ENCODE measurements at regions not wholly inside any gene's neighbourhood (a gene's known extent, or its start where the extent isn't known, plus 50 kb on each side); places are given as distances from the start of the nearest gene placed in this dataset.

DNA sequence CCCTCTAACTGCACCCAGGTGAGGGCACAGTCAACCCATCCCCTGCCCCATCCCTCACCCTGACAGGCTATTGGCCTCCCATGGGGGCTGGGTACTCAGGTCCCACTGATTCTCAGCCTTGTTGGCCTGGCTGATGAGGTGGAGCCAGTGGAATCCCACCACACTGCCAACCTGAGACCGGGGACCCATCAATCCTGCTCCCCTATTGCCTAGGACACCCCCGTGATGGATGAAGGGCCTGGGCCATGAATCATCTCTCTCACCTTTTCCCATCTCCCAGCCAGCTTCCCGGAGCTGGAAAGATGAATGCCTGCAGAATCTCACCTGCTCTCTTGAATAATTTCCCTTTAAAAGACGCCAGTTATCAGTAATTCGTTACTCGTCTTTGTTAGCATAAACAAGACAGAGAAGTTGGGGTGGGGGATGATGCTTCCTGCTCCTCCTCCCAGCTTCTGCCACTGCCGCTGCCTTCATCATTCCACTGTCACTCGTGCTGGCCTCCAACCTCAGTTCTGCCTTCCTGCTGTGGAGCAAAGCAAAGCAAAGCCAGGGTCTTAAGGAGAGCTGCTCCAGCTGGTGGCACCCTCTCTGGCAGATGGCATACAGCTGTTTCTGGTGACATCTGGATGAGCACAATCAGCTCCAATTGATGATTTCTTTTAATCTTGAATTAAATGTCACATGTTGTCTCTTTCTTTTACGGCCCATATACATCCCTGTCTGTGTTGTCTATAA is 204.0 kb upstream of the NECTIN1 start:
- WGBS (ENCODE audit: insufficient coverage), result 37% methylated on average over 7 of the region's 9 CpGs
- H3K4me3 ChIP-seq (ENCODE audit: control insufficient read depth in 1 of 7, extremely low read depth in 1 of 7, insufficient read depth in 4 of 7, low read depth in 2 of 7, low read length in 6 of 7), result no peak overlapping the region
- no peaks in the 10 kb centered on the region for H3K4me1 ChIP-seq (ENCODE audit: control extremely low read depth in 1 of 4, control insufficient read depth in 4 of 4, insufficient read depth in 4 of 4, low read length in 3 of 4)
- H3K36me3 ChIP-seq (ENCODE audit: control insufficient read depth in 4 of 4, insufficient read depth in 4 of 4, low read length in 3 of 4), result no peaks in the 10 kb centered on the region
- no peak for DNase-seq
- ChIA-PET CTCF (no interaction called here), POLR2A (no interaction called here)
- H3K9me3 ChIP-seq (ENCODE audit: control extremely low read depth in 1 of 5, control insufficient read depth in 4 of 5, insufficient read depth in 2 of 5, low read depth in 1 of 5, low read length in 4 of 5), result peaks cover 0 to 6% (median 1%) of the 10 kb centered on the region in 5 experiments
- H3K27me3 ChIP-seq (replicated peaks in 2 of 5; ENCODE audit: control insufficient read depth in 4 of 5, insufficient read depth in 5 of 5, low read length in 4 of 5), result peaks cover 0 to 56% (median 8%) of the 10 kb centered on the region in 5 experiments
- no peak overlapping the region for H3K27ac ChIP-seq (ENCODE audit: insufficient read depth in 1 of 2, low read depth in 1 of 2, low read length in 2 of 2, poor library complexity in 1 of 2, severe bottlenecking in 2 of 2)

DNA sequence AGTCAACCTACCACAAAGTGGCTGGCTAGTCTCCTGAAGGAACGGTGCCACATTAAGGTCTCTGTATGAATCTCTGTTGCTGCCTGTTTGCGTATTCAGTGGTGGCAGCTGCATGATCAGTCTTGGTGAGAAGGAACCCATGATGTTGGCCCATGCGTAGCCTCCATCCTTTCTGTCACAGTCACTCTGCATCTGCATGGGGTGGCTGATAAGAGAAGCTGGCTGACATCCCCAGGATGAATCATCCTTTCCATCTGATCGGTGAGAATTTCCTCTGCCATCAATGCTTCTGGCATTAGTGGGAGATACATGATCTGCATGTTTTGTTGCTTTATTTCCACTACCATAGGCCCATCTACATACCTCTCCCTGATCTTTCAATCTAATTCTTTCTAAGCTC is 199.0 kb upstream of the NECTIN1 start:
- H3K9me3 ChIP-seq (ENCODE audit: control extremely low read depth in 1 of 5, control insufficient read depth in 4 of 5, insufficient read depth in 2 of 5, low read depth in 1 of 5, low read length in 4 of 5), result peaks cover 0 to 6% (median 1%) of the 10 kb centered on the region in 5 experiments
- H3K36me3 ChIP-seq (ENCODE audit: control insufficient read depth in 4 of 4, insufficient read depth in 4 of 4, low read length in 3 of 4), result no peaks in the 10 kb centered on the region
- ChIA-PET CTCF (no interaction called here), POLR2A (no interaction called here)
- H3K4me3 ChIP-seq (ENCODE audit: control insufficient read depth in 1 of 7, extremely low read depth in 1 of 7, insufficient read depth in 4 of 7, low read depth in 2 of 7, low read length in 6 of 7), result no peak overlapping the region
- 88% methylated on average over 3 of the region's 4 CpGs for WGBS (ENCODE audit: insufficient coverage)
- no peak overlapping the region for H3K27ac ChIP-seq (ENCODE audit: insufficient read depth in 1 of 2, low read depth in 1 of 2, low read length in 2 of 2, poor library complexity in 1 of 2, severe bottlenecking in 2 of 2)
- no peaks in the 10 kb centered on the region for H3K4me1 ChIP-seq (ENCODE audit: control extremely low read depth in 1 of 4, control insufficient read depth in 4 of 4, insufficient read depth in 4 of 4, low read length in 3 of 4)
- no peak for DNase-seq
- H3K27me3 ChIP-seq (replicated peaks in 2 of 5; ENCODE audit: control insufficient read depth in 4 of 5, insufficient read depth in 5 of 5, low read length in 4 of 5), result peaks cover 0 to 39% (median 12%) of the 10 kb centered on the region in 5 experiments

DNA sequence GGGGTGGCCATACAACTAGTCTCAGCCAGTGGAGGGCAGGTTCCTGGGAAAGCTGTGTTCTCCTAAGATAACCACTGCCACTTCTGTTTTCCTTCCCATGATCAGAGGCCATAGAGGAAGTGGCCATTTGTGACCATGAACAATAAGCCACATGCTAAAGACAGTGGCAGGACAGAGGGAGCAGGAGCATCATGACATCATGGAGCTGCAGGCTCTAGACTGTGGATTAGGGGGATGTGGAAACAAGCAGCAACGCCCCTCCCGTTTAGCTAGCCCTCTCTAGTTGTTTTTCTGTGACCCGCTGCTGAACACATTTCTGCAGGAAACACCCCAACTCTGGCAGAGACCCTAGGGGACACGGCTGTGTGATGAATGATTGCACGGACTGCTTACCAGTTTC is 195.0 kb upstream of the NECTIN1 start:
- Histone ChIP-seq H3K27ac (ENCODE audit: insufficient read depth in 1 of 2, low read depth in 1 of 2, low read length in 2 of 2, poor library complexity in 1 of 2, severe bottlenecking in 2 of 2) (no peak overlapping the region), H3K27me3 (replicated peaks in 2 of 5; ENCODE audit: control insufficient read depth in 4 of 5, insufficient read depth in 5 of 5, low read length in 4 of 5) (peaks cover 2 to 41% (median 10%) of the 10 kb centered on the region in 5 experiments), H3K36me3 (ENCODE audit: control insufficient read depth in 4 of 4, insufficient read depth in 4 of 4, low read length in 3 of 4) (no peaks in the 10 kb centered on the region), H3K9me3 (ENCODE audit: control extremely low read depth in 1 of 5, control insufficient read depth in 4 of 5, insufficient read depth in 2 of 5, low read depth in 1 of 5, low read length in 4 of 5) (peaks cover 0 to under 1% (median 0%) of the 10 kb centered on the region in 5 experiments), H3K4me1 (ENCODE audit: control extremely low read depth in 1 of 4, control insufficient read depth in 4 of 4, insufficient read depth in 4 of 4, low read length in 3 of 4) (no peaks in the 10 kb centered on the region), H3K4me3 (ENCODE audit: control insufficient read depth in 1 of 7, extremely low read depth in 1 of 7, insufficient read depth in 4 of 7, low read depth in 2 of 7, low read length in 6 of 7) (no peak overlapping the region)
- no peak for DNase-seq
- CTCF ChIA-PET, result interaction anchor here (1.1 kb wide), 1 partner anchor 184 kb away, joined by 3 read pairs; no protein-coding TSS in a partner anchor
- POLR2A ChIA-PET, result no interaction called here
- 39% methylated on average over 4 of the region's 5 CpGs for WGBS (ENCODE audit: insufficient coverage)

DNA sequence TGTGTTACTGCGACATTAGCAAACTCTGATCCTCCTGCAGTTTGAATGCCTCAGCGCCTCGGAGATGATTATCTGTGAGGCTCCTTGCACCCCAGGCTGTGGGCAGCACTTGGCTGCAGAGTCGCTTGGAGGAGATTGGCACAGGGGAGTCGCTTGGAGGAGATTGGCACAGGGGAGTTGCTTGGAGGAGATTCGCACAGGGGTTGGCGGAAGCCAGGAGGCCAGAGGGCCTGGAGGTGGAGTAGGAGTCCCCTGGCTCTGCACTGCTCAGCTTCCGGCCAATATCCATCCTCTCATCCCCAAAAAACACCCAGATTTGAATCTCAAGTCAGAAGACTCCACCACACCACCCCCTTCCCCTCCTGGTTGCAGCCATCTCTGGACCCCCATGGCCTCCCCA is 192.6 kb upstream of the NECTIN1 start:
- no peaks in the 10 kb centered on the region for H3K9me3 ChIP-seq (ENCODE audit: control extremely low read depth in 1 of 5, control insufficient read depth in 4 of 5, insufficient read depth in 2 of 5, low read depth in 1 of 5, low read length in 4 of 5)
- no peaks in the 10 kb centered on the region for H3K4me1 ChIP-seq (ENCODE audit: control extremely low read depth in 1 of 4, control insufficient read depth in 4 of 4, insufficient read depth in 4 of 4, low read length in 3 of 4)
- no peak overlapping the region for H3K4me3 ChIP-seq (ENCODE audit: control insufficient read depth in 1 of 7, extremely low read depth in 1 of 7, insufficient read depth in 4 of 7, low read depth in 2 of 7, low read length in 6 of 7)
- ChIA-PET POLR2A (interaction anchor here (0.5 kb wide), 1 partner anchor 114 kb away, joined by 3 read pairs; no protein-coding TSS in a partner anchor), CTCF (no interaction called here)
- peaks cover 3 to 61% (median 14%) of the 10 kb centered on the region in 5 experiments for H3K27me3 ChIP-seq (replicated peaks in 2 of 5; ENCODE audit: control insufficient read depth in 4 of 5, insufficient read depth in 5 of 5, low read length in 4 of 5)
- no peak for DNase-seq
- H3K36me3 ChIP-seq (ENCODE audit: control insufficient read depth in 4 of 4, insufficient read depth in 4 of 4, low read length in 3 of 4), result no peaks in the 10 kb centered on the region
- WGBS (ENCODE audit: insufficient coverage), result 90% methylated on average over 6 of the region's 8 CpGs
- no peak overlapping the region for H3K27ac ChIP-seq (ENCODE audit: insufficient read depth in 1 of 2, low read depth in 1 of 2, low read length in 2 of 2, poor library complexity in 1 of 2, severe bottlenecking in 2 of 2)

DNA sequence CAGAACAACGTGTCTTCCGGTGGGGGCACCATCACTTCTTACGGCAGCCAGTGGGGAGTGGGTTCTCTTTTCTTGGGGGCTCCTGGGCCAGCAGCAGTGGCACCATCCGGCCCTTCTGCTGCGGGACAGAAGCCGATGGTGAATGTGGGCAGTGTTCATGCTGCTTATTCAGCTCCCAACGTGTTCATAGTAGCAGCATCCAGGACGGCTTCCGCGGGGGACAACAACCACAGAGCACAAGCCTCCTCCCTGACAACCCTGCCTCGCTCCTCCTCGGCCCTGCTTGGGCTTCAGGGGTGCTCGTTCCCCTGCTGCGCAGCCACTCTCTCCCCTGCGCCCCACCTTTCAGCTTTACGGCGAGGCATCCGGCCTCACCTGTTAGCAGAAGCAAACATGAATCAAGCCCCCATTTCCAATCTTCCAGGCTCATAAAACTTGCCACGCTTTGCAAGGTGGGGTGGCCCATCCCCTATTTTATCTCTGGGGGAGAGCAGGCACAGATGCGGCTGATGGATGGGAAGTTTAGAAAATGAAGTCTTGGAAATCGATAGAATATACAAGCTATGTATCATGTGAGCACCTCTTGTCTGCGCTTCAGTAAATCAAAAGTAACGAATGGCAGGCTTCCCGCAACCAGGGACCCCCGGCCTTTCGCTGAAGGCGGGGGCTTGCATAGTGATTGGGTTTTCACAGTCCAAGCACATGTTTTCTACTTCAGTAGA is 191.8 kb upstream of the NECTIN1 start:
- Histone ChIP-seq H3K27me3 (replicated peaks in 2 of 5; ENCODE audit: control insufficient read depth in 4 of 5, insufficient read depth in 5 of 5, low read length in 4 of 5) (peaks cover 3 to 66% (median 14%) of the 10 kb centered on the region in 5 experiments), H3K27ac (ENCODE audit: insufficient read depth in 1 of 2, low read depth in 1 of 2, low read length in 2 of 2, poor library complexity in 1 of 2, severe bottlenecking in 2 of 2) (no peak overlapping the region), H3K36me3 (ENCODE audit: control insufficient read depth in 4 of 4, insufficient read depth in 4 of 4, low read length in 3 of 4) (no peaks in the 10 kb centered on the region), H3K9me3 (ENCODE audit: control extremely low read depth in 1 of 5, control insufficient read depth in 4 of 5, insufficient read depth in 2 of 5, low read depth in 1 of 5, low read length in 4 of 5) (peaks cover 0 to 3% (median 0%) of the 10 kb centered on the region in 5 experiments), H3K4me1 (ENCODE audit: control extremely low read depth in 1 of 4, control insufficient read depth in 4 of 4, insufficient read depth in 4 of 4, low read length in 3 of 4) (no peaks in the 10 kb centered on the region), H3K4me3 (ENCODE audit: control insufficient read depth in 1 of 7, extremely low read depth in 1 of 7, insufficient read depth in 4 of 7, low read depth in 2 of 7, low read length in 6 of 7) (no peak overlapping the region)
- 91% methylated on average over 26 of the region's 27 CpGs for WGBS (ENCODE audit: insufficient coverage)
- ChIA-PET POLR2A (interaction anchor here (0.5 kb wide), 1 partner anchor 114 kb away, joined by 3 read pairs; no protein-coding TSS in a partner anchor), CTCF (no interaction called here)
- no peak for DNase-seq

DNA sequence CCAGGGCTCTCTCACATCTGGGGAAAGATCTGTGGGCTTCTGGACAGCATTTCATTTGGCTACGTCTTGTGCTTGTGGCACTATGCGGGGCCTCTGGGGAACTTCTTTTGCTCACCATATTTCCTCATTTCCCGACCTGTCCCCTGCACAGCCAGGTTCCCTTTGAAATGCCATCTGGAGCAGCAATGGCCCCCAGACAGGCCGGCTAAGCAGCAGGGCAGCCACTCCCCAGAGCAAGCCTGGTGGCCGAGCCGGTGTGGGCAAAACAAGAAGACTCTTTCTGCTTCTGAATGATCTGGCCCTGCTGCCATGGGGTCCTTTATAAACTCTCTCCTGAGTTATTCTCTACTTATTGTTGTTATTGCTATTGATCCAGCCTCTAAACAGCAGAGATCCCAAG is 190.7 kb upstream of the NECTIN1 start:
- ChIA-PET POLR2A (no interaction called here), CTCF (no interaction called here)
- H3K27me3 ChIP-seq (replicated peaks in 2 of 5; ENCODE audit: control insufficient read depth in 4 of 5, insufficient read depth in 5 of 5, low read length in 4 of 5), result peaks cover 3 to 61% (median 14%) of the 10 kb centered on the region in 5 experiments
- no peaks in the 10 kb centered on the region for H3K36me3 ChIP-seq (ENCODE audit: control insufficient read depth in 4 of 4, insufficient read depth in 4 of 4, low read length in 3 of 4)
- no peak overlapping the region for H3K4me3 ChIP-seq (ENCODE audit: control insufficient read depth in 1 of 7, extremely low read depth in 1 of 7, insufficient read depth in 4 of 7, low read depth in 2 of 7, low read length in 6 of 7)
- H3K4me1 ChIP-seq (ENCODE audit: control extremely low read depth in 1 of 4, control insufficient read depth in 4 of 4, insufficient read depth in 4 of 4, low read length in 3 of 4), result no peaks in the 10 kb centered on the region
- no peak overlapping the region for H3K27ac ChIP-seq (ENCODE audit: insufficient read depth in 1 of 2, low read depth in 1 of 2, low read length in 2 of 2, poor library complexity in 1 of 2, severe bottlenecking in 2 of 2)
- WGBS (ENCODE audit: insufficient coverage), result 42% methylated on average over 6 of the region's 6 CpGs
- H3K9me3 ChIP-seq (ENCODE audit: control extremely low read depth in 1 of 5, control insufficient read depth in 4 of 5, insufficient read depth in 2 of 5, low read depth in 1 of 5, low read length in 4 of 5), result peaks cover 0 to 4% (median 0%) of the 10 kb centered on the region in 5 experiments
- DNase-seq, result no peak

DNA sequence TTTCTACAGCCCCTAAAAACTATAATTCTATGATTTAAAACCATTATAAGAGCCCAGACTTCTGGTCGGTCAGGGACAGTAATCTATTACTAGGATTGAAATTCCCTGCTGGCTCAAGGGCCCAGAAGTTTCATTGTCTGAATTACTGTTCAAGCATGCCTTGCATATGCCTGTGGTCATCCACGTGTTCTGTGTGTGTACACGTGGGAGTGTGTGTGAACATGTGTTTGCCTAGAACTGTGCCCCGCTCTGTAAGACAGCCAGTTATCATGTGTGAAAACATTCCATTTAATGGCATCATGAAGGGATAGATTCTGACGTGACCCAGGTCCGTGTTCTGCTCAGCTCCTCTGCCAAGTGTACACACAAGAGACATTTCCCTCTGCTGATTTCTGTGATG is 189.3 kb upstream of the NECTIN1 start:
- Histone ChIP-seq H3K4me1 (ENCODE audit: control extremely low read depth in 1 of 4, control insufficient read depth in 4 of 4, insufficient read depth in 4 of 4, low read length in 3 of 4) (no peaks in the 10 kb centered on the region), H3K27me3 (replicated peaks in 2 of 5; ENCODE audit: control insufficient read depth in 4 of 5, insufficient read depth in 5 of 5, low read length in 4 of 5) (peaks cover 3 to 55% (median 8%) of the 10 kb centered on the region in 5 experiments), H3K36me3 (ENCODE audit: control insufficient read depth in 4 of 4, insufficient read depth in 4 of 4, low read length in 3 of 4) (no peaks in the 10 kb centered on the region), H3K27ac (ENCODE audit: insufficient read depth in 1 of 2, low read depth in 1 of 2, low read length in 2 of 2, poor library complexity in 1 of 2, severe bottlenecking in 2 of 2) (no peak overlapping the region), H3K4me3 (ENCODE audit: control insufficient read depth in 1 of 7, extremely low read depth in 1 of 7, insufficient read depth in 4 of 7, low read depth in 2 of 7, low read length in 6 of 7) (no peak overlapping the region), H3K9me3 (ENCODE audit: control extremely low read depth in 1 of 5, control insufficient read depth in 4 of 5, insufficient read depth in 2 of 5, low read depth in 1 of 5, low read length in 4 of 5) (peaks cover 0 to 5% (median 2%) of the 10 kb centered on the region in 5 experiments)
- POLR2A ChIA-PET, result no interaction called here
- WGBS (ENCODE audit: insufficient coverage), result 83% methylated on average over 6 of the region's 6 CpGs
- CTCF ChIA-PET, result interaction anchor here (1.1 to 1.2 kb wide), 2 partner anchors 15 to 52 kb away, joined by 3 read pairs; no protein-coding TSS in a partner anchor
- no peak for DNase-seq
